ENCODE measurements at regions not wholly inside any gene's neighbourhood (a gene's known extent, or its start where the extent isn't known, plus 50 kb on each side); places are given as distances from the start of the nearest gene placed in this dataset.
A peak's percentile ranks its signal among the peaks of the same experiment; 100 is the strongest.

DNA sequence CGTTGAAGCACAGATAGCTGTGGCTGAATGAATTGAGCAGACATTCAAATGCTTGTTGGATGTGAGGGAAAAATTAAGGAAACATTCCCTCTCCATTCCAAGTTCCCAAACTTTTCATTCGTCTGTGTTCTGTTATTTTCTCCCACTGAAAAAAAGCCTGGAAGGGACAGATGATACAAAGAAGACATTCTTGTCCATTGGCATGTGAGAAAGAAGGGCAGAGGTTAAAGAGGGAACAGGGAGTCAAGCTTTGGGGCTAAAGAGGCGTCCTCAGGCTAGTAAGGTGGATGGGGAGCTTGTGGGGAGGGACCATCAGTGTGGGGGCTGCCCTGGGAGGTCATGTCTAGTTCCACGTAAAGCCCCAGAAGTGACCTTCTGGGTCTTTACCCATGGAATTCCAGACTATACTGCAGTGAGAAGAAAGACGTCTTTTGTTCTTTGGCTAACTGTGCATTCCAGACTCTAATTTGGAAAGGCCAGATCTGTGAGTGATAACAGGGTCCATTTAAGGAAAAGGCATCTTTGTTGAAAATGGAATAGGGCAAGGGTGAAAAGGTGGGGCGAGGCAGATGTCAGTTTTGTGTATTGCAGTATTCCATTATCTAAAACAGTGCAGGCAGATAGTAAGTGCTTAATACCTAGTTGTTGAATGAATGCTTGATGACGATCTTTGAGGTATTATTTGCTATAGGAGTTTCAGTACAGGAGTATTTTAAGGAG lies 117.5 kb downstream of the SOX4 start:
- peaks cover 94% of the 10 kb centered on the region for H3K79me2 ChIP-seq (ENCODE audit: insufficient read depth, low read length)
- H4K20me1 ChIP-seq (ENCODE audit: insufficient read depth, low read length), result peaks cover 20% of the 10 kb centered on the region
- no peak for ATAC-seq (ENCODE audit: insufficient read depth, low read depth)
- no peak overlapping the region for H3K4me3 ChIP-seq (ENCODE audit: low read depth in 1 of 2, low read length in 2 of 2)
- no peaks in the 10 kb centered on the region for H3K27me3 ChIP-seq (ENCODE audit: insufficient read depth, low read length, poor library complexity)
- DNase-seq, result no peak
- H3K27ac ChIP-seq (ENCODE audit: low read length), result 0 out of 2 replicates have a peak overlapping the region, but pooled peaks have one; percentile 64
- H3K4me1 ChIP-seq (ENCODE audit: insufficient read depth, low read length), result peaks cover 35% of the 10 kb centered on the region
- H3K36me3 ChIP-seq (ENCODE audit: insufficient read depth, low read length), result no peaks in the 10 kb centered on the region; the same call in 1 of the 2 replicates
- H3K4me2 ChIP-seq (ENCODE audit: insufficient read depth, low read length), result no peak overlapping the region
- no peak overlapping the region for H3K9ac ChIP-seq (ENCODE audit: low read depth, low read length)
- TF ChIP-seq, protein P1, sequence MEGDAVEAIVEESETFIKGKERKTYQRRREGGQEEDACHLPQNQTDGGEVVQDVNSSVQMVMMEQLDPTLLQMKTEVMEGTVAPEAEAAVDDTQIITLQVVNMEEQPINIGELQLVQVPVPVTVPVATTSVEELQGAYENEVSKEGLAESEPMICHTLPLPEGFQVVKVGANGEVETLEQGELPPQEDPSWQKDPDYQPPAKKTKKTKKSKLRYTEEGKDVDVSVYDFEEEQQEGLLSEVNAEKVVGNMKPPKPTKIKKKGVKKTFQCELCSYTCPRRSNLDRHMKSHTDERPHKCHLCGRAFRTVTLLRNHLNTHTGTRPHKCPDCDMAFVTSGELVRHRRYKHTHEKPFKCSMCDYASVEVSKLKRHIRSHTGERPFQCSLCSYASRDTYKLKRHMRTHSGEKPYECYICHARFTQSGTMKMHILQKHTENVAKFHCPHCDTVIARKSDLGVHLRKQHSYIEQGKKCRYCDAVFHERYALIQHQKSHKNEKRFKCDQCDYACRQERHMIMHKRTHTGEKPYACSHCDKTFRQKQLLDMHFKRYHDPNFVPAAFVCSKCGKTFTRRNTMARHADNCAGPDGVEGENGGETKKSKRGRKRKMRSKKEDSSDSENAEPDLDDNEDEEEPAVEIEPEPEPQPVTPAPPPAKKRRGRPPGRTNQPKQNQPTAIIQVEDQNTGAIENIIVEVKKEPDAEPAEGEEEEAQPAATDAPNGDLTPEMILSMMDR (IDR thresholded peaks at IDR 0.05; ENCODE audit: borderline replicate concordance, extremely low read depth, low read length, poor library complexity, severe bottlenecking), result no peak
- TF ChIP-seq EZH2 (IDR thresholded peaks at IDR 0.05; ENCODE audit: borderline replicate concordance, low read depth, low read length, severe bottlenecking), result no peak
- H2AFZ ChIP-seq (ENCODE audit: low read depth, low read length), result no peak overlapping the region
- no peaks in the 10 kb centered on the region for H3K9me3 ChIP-seq (ENCODE audit: insufficient read depth, low read length, severe bottlenecking)

DNA sequence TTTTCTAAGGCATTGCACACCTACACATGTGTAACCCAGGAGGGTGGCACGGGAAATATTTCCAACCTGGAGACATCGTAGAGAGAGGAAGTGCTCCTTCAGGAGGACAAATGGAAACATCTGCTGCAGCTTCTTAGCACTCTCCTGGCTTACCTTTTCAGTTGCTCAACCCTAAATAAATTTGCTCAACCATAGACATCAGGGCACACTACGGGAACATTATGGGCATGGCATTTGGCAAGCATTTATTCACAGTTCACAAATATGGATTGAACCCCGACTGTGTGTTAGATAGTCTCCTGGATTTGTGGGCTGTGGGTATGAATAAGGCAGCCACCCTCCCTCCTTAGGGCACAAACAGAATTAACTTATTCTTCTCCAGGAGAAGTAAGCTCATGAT lies 118.7 kb downstream of the SOX4 start:
- Histone ChIP-seq H4K20me1 (ENCODE audit: insufficient read depth, low read length) (peaks cover 16% of the 10 kb centered on the region), H3K4me1 (ENCODE audit: insufficient read depth, low read length) (peaks cover 23% of the 10 kb centered on the region), H3K27ac (ENCODE audit: low read length) (no peak overlapping the region), H3K4me2 (ENCODE audit: insufficient read depth, low read length) (no peak overlapping the region), H2AFZ (ENCODE audit: low read depth, low read length) (no peak overlapping the region), H3K9me3 (ENCODE audit: insufficient read depth, low read length, severe bottlenecking) (no peaks in the 10 kb centered on the region), H3K36me3 (ENCODE audit: insufficient read depth, low read length) (no peaks in the 10 kb centered on the region; the same call in 1 of the 2 replicates), H3K4me3 (ENCODE audit: low read depth in 1 of 2, low read length in 2 of 2) (no peak overlapping the region), H3K79me2 (ENCODE audit: insufficient read depth, low read length) (peaks cover 94% of the 10 kb centered on the region), H3K9ac (ENCODE audit: low read depth, low read length) (no peak overlapping the region), H3K27me3 (ENCODE audit: insufficient read depth, low read length, poor library complexity) (no peaks in the 10 kb centered on the region)
- TF ChIP-seq EZH2 (IDR thresholded peaks at IDR 0.05; ENCODE audit: borderline replicate concordance, low read depth, low read length, severe bottlenecking), result no peak
- TF ChIP-seq, protein P1 (IDR thresholded peaks at IDR 0.05; ENCODE audit: borderline replicate concordance, extremely low read depth, low read length, poor library complexity, severe bottlenecking), result no peak
- DNase-seq, result no peak
- no peak for ATAC-seq (ENCODE audit: insufficient read depth, low read depth)

DNA sequence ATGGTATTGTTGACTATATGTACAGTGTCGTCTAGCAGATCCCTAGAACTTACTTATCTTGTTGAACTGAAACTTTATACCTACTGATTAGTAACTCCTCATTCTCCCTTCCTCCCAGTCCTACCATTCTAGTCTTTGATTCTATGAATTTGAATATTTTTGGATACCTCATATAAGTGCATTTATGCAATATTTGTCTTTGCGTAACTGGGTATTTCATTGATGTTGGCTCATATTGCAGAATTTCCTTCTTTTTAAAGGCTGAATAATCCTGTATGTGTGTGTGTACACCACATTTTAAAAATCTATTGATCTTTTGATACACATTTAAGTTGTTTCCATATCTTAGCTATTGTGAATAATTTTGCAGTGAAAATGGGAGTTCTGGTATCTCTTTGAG lies 119.9 kb downstream of the SOX4 start:
- no peak for DNase-seq
- TF ChIP-seq, protein P1 (IDR thresholded peaks at IDR 0.05; ENCODE audit: borderline replicate concordance, extremely low read depth, low read length, poor library complexity, severe bottlenecking), result no peak
- peaks cover 16% of the 10 kb centered on the region for H4K20me1 ChIP-seq (ENCODE audit: insufficient read depth, low read length)

More for the DNA sequence above, 119.9 kb downstream of the SOX4 start:
- no peaks in the 10 kb centered on the region for H3K27me3 ChIP-seq (ENCODE audit: insufficient read depth, low read length, poor library complexity)
- H3K9ac ChIP-seq (ENCODE audit: low read depth, low read length), result no peak overlapping the region
- H2AFZ ChIP-seq (ENCODE audit: low read depth, low read length), result no peak overlapping the region
- no peak overlapping the region for H3K4me2 ChIP-seq (ENCODE audit: insufficient read depth, low read length)
- H3K4me1 ChIP-seq (ENCODE audit: insufficient read depth, low read length), result peaks cover 12% of the 10 kb centered on the region; the same call in 1 of the 2 replicates
- no peaks in the 10 kb centered on the region for H3K9me3 ChIP-seq (ENCODE audit: insufficient read depth, low read length, severe bottlenecking)
- no peak overlapping the region for H3K27ac ChIP-seq (ENCODE audit: low read length)
- ATAC-seq (ENCODE audit: insufficient read depth, low read depth), result no peak
- H3K79me2 ChIP-seq (ENCODE audit: insufficient read depth, low read length), result peaks cover 91% of the 10 kb centered on the region
- H3K36me3 ChIP-seq (ENCODE audit: insufficient read depth, low read length), result no peaks in the 10 kb centered on the region; the same call in 1 of the 2 replicates
- H3K4me3 ChIP-seq (ENCODE audit: low read depth in 1 of 2, low read length in 2 of 2), result no peak overlapping the region
